Caco-2 (cell line): ENCODE measurements at regions not wholly inside any gene's neighbourhood (a gene's known extent, or its start where the extent isn't known, plus 50 kb on each side); places are given as distances from the start of the nearest gene placed in this dataset.
A peak's percentile ranks its signal among the peaks of the same experiment; 100 is the strongest.
"Not testable (repeated sequence)": the region's sequence is repeated elsewhere in the genome, so short reads cannot be mapped to it uniquely, and the experiment has no call there.

ENCODE experiments used
- BruUV-seq: library from RNA; stranded (reverse); fragments of 400-500 nt; replicated peaks from 2 replicates; lab custom pipeline; 2021; lab: Mats Ljungman, UMichigan
- CTCF ChIA-PET: fragments of 300-600 bp; sonication (Branson Sonifier 250); formaldehyde crosslinking; loops from one replicate; lab custom pipeline; 2022; ENCODE audit warnings: antibody characterized with exemption; lab: Charles Lee
- POLR2A ChIA-PET: fragments of 300-600 bp; sonication (Branson Sonifier 250); formaldehyde crosslinking; loops from one replicate; lab custom pipeline; 2022; ENCODE audit warnings: antibody characterized with exemption; lab: Charles Lee
- DNase-seq, 2 experiments: peaks; one replicate each; pipeline versions ENCODE4 v3.0.0 to v3.0.0-alpha.2; 2020 to 2022
- H3K27me3 ChIP-seq: replicated peaks from 2 replicates; pipeline ENCODE4 v1.6.0; 2011; ENCODE audit warnings: low read length; ENCODE audit not compliant: control insufficient read depth, insufficient read depth
- H3K36me3 ChIP-seq: 2 replicates; pipeline ENCODE4 v1.5.1; 2011; ENCODE audit warnings: low read length; ENCODE audit not compliant: control insufficient read depth, insufficient read depth
- H3K4me1 ChIP-seq: fragments of 250-450 bp; sonication (Bioruptor Pico); 2 replicates; pipeline ENCODE4 v1.5.1; 2020; ENCODE audit warnings: mild to moderate bottlenecking
- H3K4me3 ChIP-seq: 2 replicates; pipeline ENCODE4 v1.5.1; 2011; ENCODE audit warnings: low read depth, mild to moderate bottlenecking, control low read depth, low read length
- H3K9me3 ChIP-seq: fragments of 250-450 bp; sonication (Bioruptor Pico); 2 replicates; pipeline ENCODE4 v1.5.1; 2020; ENCODE audit warnings: mild to moderate bottlenecking, moderate library complexity
- H3K27ac Mint-ChIP-seq: one replicate; pipeline ENCODE4 v1.8.0; 2022; ENCODE audit warnings: mixed read lengths; ENCODE audit not compliant: unreplicated experiment
- H3K27me3 Mint-ChIP-seq: one replicate; pipeline ENCODE4 v1.8.0; 2022; ENCODE audit warnings: mixed read lengths; ENCODE audit not compliant: insufficient read depth, unreplicated experiment
- H3K36me3 Mint-ChIP-seq: one replicate; pipeline ENCODE4 v1.8.0; 2022; ENCODE audit warnings: mild to moderate bottlenecking, mixed read lengths; ENCODE audit not compliant: insufficient read depth, unreplicated experiment
- H3K4me1 Mint-ChIP-seq: one replicate; pipeline ENCODE4 v1.8.0; 2022; ENCODE audit warnings: low read depth, mixed read lengths; ENCODE audit not compliant: unreplicated experiment
- H3K4me3 Mint-ChIP-seq: one replicate; pipeline ENCODE4 v1.8.0; 2022; ENCODE audit warnings: mild to moderate bottlenecking, moderate library complexity, mixed read lengths; ENCODE audit not compliant: unreplicated experiment
- H3K9me3 Mint-ChIP-seq: one replicate; pipeline ENCODE4 v1.8.0; 2022; ENCODE audit warnings: mixed read lengths; ENCODE audit not compliant: unreplicated experiment
- intact Hi-C: fragments of 100-400 bp; cut with micrococcal nuclease; formaldehyde crosslinking; loops from one replicate; pipeline ENCODE4 v1.10.0; 2022; ENCODE audit not compliant: unreplicated experiment
- TF ChIP-seq, protein P1 (sequence below), 2 experiments: fragments of 200-600 bp in 1 of 2; IDR thresholded peaks; 1 replicate in 1 of 2; 2 replicates in 1 of 2; pipeline versions ENCODE4 v1.5.1 to v1.8.0; 2011 to 2022; ENCODE audit warnings: antibody characterized with exemption in 1 of 2, control low read depth in 1 of 2, inconsistent platforms in 1 of 2, low read depth in 1 of 2, low read length in 1 of 2, mild to moderate bottlenecking in 1 of 2, moderate library complexity in 1 of 2; ENCODE audit not compliant: insufficient read depth in 1 of 2, severe bottlenecking in 1 of 2, unreplicated experiment in 1 of 2

DNA sequence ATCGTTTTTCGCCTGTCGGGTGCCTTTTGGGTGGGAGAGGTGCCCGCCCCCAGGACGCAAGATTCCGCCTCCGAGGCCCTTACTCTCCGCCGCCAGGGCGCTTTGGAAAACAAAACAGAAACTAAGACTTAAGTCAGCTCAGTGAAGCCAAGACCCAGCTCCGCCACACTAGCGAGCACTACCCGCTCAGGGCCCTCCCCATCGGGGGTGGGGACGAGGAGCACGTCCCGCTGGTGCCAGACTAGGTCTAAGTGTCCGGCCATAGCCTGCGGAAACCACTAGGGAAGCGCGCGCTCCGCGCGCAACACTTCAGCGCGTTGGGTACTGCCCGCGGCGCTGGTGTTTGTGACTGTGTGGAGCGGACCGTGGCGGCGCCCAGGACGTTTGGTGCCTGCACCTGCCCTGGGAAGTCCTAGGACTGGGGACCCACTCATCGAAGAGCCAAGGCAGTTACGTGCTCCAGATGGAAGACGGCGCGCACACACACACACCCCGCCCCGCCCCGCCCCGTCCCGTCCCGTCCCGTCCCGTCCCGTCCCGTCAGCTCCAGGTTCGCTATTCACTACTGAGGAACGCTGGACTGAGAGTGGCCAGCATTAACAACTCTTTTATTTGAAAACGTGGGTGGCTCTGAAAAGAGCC, 57.6 kb upstream of the BOLA1 start:
- H3K27me3 Mint-ChIP-seq, POLR2A ChIA-PET, H3K27ac Mint-ChIP-seq, H3K9me3 Mint-ChIP-seq, H3K36me3 ChIP-seq, H3K9me3 ChIP-seq, intact Hi-C loops, DNase-seq, H3K4me3 ChIP-seq, BruUV-seq, H3K4me3 Mint-ChIP-seq, CTCF ChIA-PET, H3K27me3 ChIP-seq: not testable (repeated sequence)
- peaks cover 18% of the 10 kb centered on the region; the same call in 1 of the 2 replicates for H3K4me1 ChIP-seq
- H3K36me3 Mint-ChIP-seq: peaks cover 33% of the 10 kb centered on the region
- H3K4me1 Mint-ChIP-seq: peaks cover 17% of the 10 kb centered on the region

DNA sequence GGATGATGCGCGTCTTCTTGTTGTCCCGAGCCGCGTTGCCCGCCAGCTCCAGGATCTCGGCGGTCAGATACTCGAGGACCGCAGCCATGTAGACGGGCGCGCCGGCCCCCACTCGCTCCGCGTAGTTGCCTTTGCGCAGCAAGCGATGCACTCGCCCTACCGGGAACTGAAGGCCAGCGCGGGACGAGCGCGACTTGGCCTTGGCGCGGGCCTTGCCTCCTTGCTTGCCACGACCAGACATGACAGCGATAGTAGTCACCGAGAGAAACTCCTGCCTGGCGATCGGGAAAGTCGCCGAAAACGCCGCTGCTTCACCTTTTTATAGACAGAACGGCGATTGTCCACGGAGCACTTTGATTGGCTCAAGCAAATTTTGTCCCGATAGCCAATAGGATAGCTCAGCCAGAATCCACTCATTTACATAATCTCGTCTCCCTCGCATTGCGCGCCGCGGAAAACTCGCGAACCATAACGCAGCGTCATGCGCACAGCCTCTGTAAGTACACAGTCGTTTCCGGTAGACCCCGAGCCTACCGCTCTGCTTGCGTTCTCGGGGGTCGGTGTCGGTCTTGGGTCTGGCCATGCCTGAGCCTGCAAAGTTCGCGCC, 56.8 kb upstream of the BOLA1 start:
- POLR2A ChIA-PET, H3K4me3 Mint-ChIP-seq, DNase-seq, H3K27me3 Mint-ChIP-seq, CTCF ChIA-PET, H3K27me3 ChIP-seq, intact Hi-C loops, H3K36me3 ChIP-seq, H3K4me3 ChIP-seq, H3K9me3 Mint-ChIP-seq, H3K9me3 ChIP-seq, H3K27ac Mint-ChIP-seq: not testable (repeated sequence)
- Mint-ChIP-seq H3K36me3 (peaks cover 41% of the 10 kb centered on the region), H3K4me1 (peaks cover 17% of the 10 kb centered on the region)
- H3K4me1 ChIP-seq: peaks cover 27% of the 10 kb centered on the region
- BruUV-seq: TSS peak; percentile 62

DNA sequence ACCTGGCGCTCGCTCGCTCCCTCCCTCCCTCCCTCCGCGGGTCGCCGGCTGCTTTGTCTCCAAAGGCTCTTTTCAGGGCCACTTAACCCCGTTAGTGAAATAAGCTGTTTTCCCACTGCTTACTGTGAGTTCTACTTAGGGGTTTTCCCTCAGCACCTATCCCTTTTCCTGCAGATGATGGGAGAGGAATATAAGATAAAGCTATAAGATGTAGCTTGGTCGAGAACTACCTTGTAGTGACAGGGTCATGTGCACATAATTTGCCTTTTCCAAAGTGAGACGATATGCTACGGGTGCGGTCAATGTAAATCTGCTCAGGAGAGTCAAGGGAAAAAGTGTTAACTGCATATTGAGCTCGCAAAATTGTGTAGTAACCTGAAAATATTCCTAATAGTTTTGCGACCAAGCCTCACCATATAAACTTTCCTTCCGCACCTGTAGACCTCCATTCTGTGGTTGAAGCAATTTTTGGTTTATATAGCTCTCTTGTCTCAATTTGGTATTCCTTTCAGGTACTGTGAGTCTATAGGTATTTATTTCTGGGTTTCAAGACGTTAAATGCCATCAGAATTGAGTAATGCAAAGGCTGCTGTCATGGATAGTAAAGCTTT, 55.8 kb upstream of the BOLA1 start:
- H3K4me1 ChIP-seq: peaks cover 36% of the 10 kb centered on the region
- H3K27me3 ChIP-seq: no peaks in the 10 kb centered on the region
- DNase-seq: peak in 1 of 2 experiments; percentile 1
- Mint-ChIP-seq H3K9me3 (no peaks in the 10 kb centered on the region), H3K4me1 (peaks cover 21% of the 10 kb centered on the region), H3K27ac (peak overlapping the region; percentile 87), H3K27me3 (no peaks in the 10 kb centered on the region), H3K36me3 (peaks cover 44% of the 10 kb centered on the region), H3K4me3 (peak overlapping the region; percentile 84)
- no TSS peak for BruUV-seq
- H3K4me3 ChIP-seq: peak overlapping the region; percentile 41
- CTCF ChIA-PET: no interaction called here
- TF ChIP-seq, protein P1, sequence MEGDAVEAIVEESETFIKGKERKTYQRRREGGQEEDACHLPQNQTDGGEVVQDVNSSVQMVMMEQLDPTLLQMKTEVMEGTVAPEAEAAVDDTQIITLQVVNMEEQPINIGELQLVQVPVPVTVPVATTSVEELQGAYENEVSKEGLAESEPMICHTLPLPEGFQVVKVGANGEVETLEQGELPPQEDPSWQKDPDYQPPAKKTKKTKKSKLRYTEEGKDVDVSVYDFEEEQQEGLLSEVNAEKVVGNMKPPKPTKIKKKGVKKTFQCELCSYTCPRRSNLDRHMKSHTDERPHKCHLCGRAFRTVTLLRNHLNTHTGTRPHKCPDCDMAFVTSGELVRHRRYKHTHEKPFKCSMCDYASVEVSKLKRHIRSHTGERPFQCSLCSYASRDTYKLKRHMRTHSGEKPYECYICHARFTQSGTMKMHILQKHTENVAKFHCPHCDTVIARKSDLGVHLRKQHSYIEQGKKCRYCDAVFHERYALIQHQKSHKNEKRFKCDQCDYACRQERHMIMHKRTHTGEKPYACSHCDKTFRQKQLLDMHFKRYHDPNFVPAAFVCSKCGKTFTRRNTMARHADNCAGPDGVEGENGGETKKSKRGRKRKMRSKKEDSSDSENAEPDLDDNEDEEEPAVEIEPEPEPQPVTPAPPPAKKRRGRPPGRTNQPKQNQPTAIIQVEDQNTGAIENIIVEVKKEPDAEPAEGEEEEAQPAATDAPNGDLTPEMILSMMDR (IDR thresholded peaks at IDR 0.05; ENCODE audit: insufficient read depth in 1 of 2, low read depth in 1 of 2, low read length in 1 of 2, severe bottlenecking in 1 of 2, unreplicated experiment in 1 of 2): no peak
- intact Hi-C loops: no loop called here
- H3K9me3 ChIP-seq: no peaks in the 10 kb centered on the region
- POLR2A ChIA-PET: interaction anchor here (1.1 kb wide), 1 partner anchor 44 kb away, joined by 6 read pairs; a partner anchor contains a TSS
- no peaks in the 10 kb centered on the region; the same call in 1 of the 2 replicates for H3K36me3 ChIP-seq

DNA sequence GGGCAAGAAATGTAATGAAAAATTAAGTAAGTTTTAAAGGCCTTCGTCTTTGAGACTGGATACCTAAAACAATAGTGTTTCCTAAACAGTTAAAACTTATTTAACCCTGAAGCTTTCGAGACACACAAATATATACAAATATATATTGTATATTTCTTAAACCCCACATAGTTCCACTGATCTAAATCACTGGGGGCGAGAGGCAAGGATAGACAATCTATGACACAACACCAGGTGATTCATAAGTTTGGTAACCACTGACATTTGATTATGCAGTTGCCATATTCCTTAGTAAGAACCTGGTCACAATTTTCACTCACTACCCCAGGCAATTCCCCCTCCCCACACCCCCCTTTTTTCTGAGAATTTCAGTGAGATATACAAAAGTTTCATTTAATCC, 55.3 kb upstream of the BOLA1 start:
- intact Hi-C loops: no loop called here
- Mint-ChIP-seq H3K9me3 (no peaks in the 10 kb centered on the region), H3K4me3 (peak overlapping the region; percentile 84), H3K27me3 (no peaks in the 10 kb centered on the region), H3K27ac (peak overlapping the region; percentile 87), H3K36me3 (peaks cover 48% of the 10 kb centered on the region), H3K4me1 (peaks cover 26% of the 10 kb centered on the region)
- H3K4me1 ChIP-seq: peaks cover 42% of the 10 kb centered on the region
- TF ChIP-seq, protein P1 (IDR thresholded peaks at IDR 0.05; ENCODE audit: insufficient read depth in 1 of 2, low read depth in 1 of 2, low read length in 1 of 2, severe bottlenecking in 1 of 2, unreplicated experiment in 1 of 2): no peak
- POLR2A ChIA-PET: interaction anchor here (1.1 kb wide), 1 partner anchor 44 kb away, joined by 6 read pairs; a partner anchor contains a TSS
- no TSS peak for BruUV-seq
- CTCF ChIA-PET: no interaction called here
- peak overlapping the region; percentile 41 for H3K4me3 ChIP-seq
- peak in 1 of 2 experiments; percentile 2 for DNase-seq
- no peaks in the 10 kb centered on the region for H3K27me3 ChIP-seq
- no peaks in the 10 kb centered on the region for H3K9me3 ChIP-seq
- H3K36me3 ChIP-seq: no peaks in the 10 kb centered on the region; the same call in 1 of the 2 replicates
